ENCODE measurements at regions not wholly inside any gene's neighbourhood (a gene's known extent, or its start where the extent isn't known, plus 50 kb on each side); places are given as distances from the start of the nearest gene placed in this dataset.
"Not testable (repeated sequence)": the region's sequence is repeated elsewhere in the genome, so short reads cannot be mapped to it uniquely, and the experiment has no call there.

GRCh38 chr5:155591273-155591672 lies 577.7 kb downstream of the KIF4B start:
- DNase-seq (ENCODE audit: extremely low read depth, low read depth, low spot score), result no peak

GRCh38 chr5:155594270-155594669 lies 580.7 kb downstream of the KIF4B start:
- DNase-seq (ENCODE audit: extremely low read depth, low read depth, low spot score), result no peak

- no peak for DNase-seq (ENCODE audit: extremely low read depth, low read depth, low spot score)
Measured at GRCh38 chr5:155595791-155596190, 582.2 kb downstream of the KIF4B start.

- no peak for DNase-seq (ENCODE audit: extremely low read depth, low read depth, low spot score)
Measured at GRCh38 chr5:155598552-155598951, 585.0 kb downstream of the KIF4B start.

GRCh38 chr5:155605920-155606319 lies 592.4 kb downstream of the KIF4B start:
- no peak for DNase-seq (ENCODE audit: extremely low read depth, low read depth, low spot score)

GRCh38 chr5:155616779-155617392 lies 603.3 kb downstream of the KIF4B start:
- no peak for DNase-seq (ENCODE audit: extremely low read depth, low read depth, low spot score)

- no peak for DNase-seq (ENCODE audit: extremely low read depth, low read depth, low spot score)
Measured at GRCh38 chr5:155619688-155620087, 606.1 kb downstream of the KIF4B start.

GRCh38 chr5:155620821-155621410 lies 607.4 kb downstream of the KIF4B start:
- no peak for DNase-seq (ENCODE audit: extremely low read depth, low read depth, low spot score)

GRCh38 chr5:155624597-155625241 lies 611.2 kb downstream of the KIF4B start:
- no peak for DNase-seq (ENCODE audit: extremely low read depth, low read depth, low spot score)

- no peak for DNase-seq (ENCODE audit: extremely low read depth, low read depth, low spot score)
Measured at GRCh38 chr5:155625315-155625714, 611.8 kb downstream of the KIF4B start.

GRCh38 chr5:155625897-155626543 lies 612.5 kb downstream of the KIF4B start:
- DNase-seq (ENCODE audit: extremely low read depth, low read depth, low spot score), result no peak

- no peak for DNase-seq (ENCODE audit: extremely low read depth, low read depth, low spot score)
Measured at GRCh38 chr5:155626592-155626991, 613.0 kb downstream of the KIF4B start.

GRCh38 chr5:155628346-155628745 lies 614.8 kb downstream of the KIF4B start:
- DNase-seq (ENCODE audit: extremely low read depth, low read depth, low spot score), result no peak

GRCh38 chr5:155629597-155629996 lies 616.0 kb downstream of the KIF4B start:
- DNase-seq (ENCODE audit: extremely low read depth, low read depth, low spot score), result no peak

GRCh38 chr5:155631116-155631515 lies 617.6 kb downstream of the KIF4B start:
- no peak for DNase-seq (ENCODE audit: extremely low read depth, low read depth, low spot score)

GRCh38 chr5:155633338-155633957 lies 619.9 kb downstream of the KIF4B start:
- no peak for DNase-seq (ENCODE audit: extremely low read depth, low read depth, low spot score)

GRCh38 chr5:155649666-155650065 lies 636.1 kb downstream of the KIF4B start:
- no peak for DNase-seq (ENCODE audit: extremely low read depth, low read depth, low spot score)

- DNase-seq (ENCODE audit: extremely low read depth, low read depth, low spot score), result no peak
Measured at GRCh38 chr5:155655569-155655968, 642.0 kb downstream of the KIF4B start.

- no peak for DNase-seq (ENCODE audit: extremely low read depth, low read depth, low spot score)
Measured at GRCh38 chr5:155661859-155662258, 648.3 kb downstream of the KIF4B start.

GRCh38 chr5:155665361-155665760 lies 651.8 kb downstream of the KIF4B start:
- DNase-seq (ENCODE audit: extremely low read depth, low read depth, low spot score), result no peak

- DNase-seq (ENCODE audit: extremely low read depth, low read depth, low spot score), result not testable (repeated sequence)
Measured at GRCh38 chr5:155672001-155672400, 655.0 kb upstream of the SGCD start.

Data from glomerular endothelial cell (primary cell).